Epithelial cell of esophagus (primary cell): ENCODE measurements at regions not wholly inside any gene's neighbourhood (a gene's known extent, or its start where the extent isn't known, plus 50 kb on each side); places are given as distances from the start of the nearest gene placed in this dataset.

Experiments used
- DNase-seq: peaks from one replicate; pipeline ENCODE4 v3.0.0; 2010; ENCODE audit warnings: low read depth
- H3K4me3 ChIP-seq: 2 replicates; pipeline ENCODE4 v1.5.1; 2011; ENCODE audit warnings: mild to moderate bottlenecking, low read length, control low read depth
- TF ChIP-seq, protein P1 (sequence below): IDR thresholded peaks from 2 replicates; pipeline ENCODE4 v1.5.1; 2011; ENCODE audit warnings: low read depth, mild to moderate bottlenecking, low read length, control low read depth, inconsistent platforms; ENCODE audit not compliant: insufficient read depth; ENCODE audit errors: missing control alignments

DNA sequence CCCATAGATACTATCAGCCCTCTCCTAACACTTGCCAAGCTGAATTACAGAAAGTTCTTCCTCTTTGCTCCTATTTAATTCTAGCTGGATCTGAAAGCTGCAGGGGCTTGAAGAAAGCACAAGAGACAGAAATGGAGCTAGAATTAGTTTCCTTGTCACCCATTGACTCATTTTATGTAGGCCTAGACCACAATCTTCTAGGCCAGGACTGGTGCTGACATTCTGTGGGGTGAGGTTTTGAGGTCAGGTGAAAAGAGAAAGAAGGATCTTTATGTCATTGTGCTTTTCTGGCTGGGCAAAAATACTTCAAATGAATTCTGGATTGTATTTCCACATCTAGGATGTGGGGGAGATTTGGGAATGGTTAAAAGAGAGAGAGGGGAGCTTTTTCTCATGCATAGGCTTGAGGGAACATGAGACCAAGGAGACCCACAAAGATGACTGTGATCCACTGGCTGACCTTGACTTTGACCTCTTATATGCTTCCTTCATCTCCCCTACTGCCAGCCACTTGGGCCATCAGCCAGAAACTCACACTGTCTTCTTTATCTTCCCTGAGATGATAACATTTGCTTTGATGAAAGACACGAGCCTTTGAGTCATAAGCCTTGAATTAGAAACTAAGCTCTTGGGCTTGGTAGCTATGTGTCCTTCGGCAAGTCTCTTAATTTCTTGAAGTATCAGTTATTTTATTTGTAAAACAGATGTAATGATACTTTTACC is 274.9 kb upstream of the CADM1 start:
- TF ChIP-seq, protein P1, sequence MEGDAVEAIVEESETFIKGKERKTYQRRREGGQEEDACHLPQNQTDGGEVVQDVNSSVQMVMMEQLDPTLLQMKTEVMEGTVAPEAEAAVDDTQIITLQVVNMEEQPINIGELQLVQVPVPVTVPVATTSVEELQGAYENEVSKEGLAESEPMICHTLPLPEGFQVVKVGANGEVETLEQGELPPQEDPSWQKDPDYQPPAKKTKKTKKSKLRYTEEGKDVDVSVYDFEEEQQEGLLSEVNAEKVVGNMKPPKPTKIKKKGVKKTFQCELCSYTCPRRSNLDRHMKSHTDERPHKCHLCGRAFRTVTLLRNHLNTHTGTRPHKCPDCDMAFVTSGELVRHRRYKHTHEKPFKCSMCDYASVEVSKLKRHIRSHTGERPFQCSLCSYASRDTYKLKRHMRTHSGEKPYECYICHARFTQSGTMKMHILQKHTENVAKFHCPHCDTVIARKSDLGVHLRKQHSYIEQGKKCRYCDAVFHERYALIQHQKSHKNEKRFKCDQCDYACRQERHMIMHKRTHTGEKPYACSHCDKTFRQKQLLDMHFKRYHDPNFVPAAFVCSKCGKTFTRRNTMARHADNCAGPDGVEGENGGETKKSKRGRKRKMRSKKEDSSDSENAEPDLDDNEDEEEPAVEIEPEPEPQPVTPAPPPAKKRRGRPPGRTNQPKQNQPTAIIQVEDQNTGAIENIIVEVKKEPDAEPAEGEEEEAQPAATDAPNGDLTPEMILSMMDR, result no peak

DNA sequence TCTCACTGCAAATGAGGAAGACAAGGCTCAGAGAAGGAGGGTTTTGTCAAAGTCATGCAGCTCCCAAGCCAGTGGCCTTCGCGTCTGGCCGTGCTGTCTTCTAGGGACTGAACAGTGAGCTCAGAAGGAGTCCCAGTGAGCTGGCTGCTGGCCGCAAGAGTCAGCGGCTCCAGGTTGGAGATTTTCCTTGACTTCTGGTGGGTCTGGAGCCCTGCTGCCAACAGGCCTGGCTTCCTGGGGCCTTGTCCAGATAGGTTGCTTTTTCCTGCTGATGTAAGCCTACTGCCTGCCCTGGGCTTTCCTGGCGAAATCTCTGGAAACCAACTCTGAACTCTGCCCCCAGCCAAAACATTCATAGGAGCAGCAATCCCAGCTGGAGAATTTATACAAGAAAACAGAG is 272.7 kb upstream of the CADM1 start:
- TF ChIP-seq, protein P1, result no peak
- no peak for DNase-seq
- no peak overlapping the region for H3K4me3 ChIP-seq

More for the DNA sequence above, 274.9 kb upstream of the CADM1 start:
- no peak overlapping the region for H3K4me3 ChIP-seq
- no peak for DNase-seq

DNA sequence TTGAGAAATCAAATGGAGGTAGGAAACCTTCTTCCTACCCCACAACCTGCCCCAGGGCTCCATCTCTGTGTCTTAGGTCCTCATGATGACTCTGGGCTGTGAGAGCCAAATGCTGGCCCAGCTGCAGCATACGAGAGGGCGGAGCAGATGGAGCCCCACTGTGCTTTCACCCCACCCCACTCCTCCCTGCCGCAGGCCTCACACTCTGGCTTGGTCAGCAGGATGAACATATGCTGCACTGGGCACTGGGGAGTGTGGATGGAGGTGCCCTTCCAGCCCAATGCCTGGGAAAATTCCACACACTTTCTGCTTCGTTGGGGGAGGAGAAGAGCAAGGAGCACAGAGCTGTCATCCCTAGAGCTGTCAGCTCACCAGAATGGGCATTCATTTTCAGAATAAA is 271.6 kb upstream of the CADM1 start:
- no peak for DNase-seq
- no peak overlapping the region for H3K4me3 ChIP-seq
- TF ChIP-seq, protein P1, result no peak

DNA sequence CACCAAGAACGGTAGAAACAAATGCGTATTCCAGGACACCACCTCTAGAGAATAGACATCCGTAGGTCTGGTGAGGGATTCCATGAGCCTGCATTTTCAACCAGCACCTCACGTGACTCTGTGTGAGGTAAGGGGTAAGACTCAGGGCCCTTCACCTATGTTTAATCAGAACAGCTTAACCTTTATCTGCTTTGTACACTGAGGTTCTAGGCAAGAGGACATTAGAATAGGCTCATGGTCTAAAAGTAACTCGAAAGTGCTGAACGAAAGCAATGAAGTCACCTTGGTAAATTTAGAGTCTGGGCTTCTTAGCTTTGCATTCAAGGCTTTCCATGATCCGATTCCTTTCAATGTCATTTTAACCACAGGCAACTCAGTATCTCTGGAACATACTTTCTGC is 270.5 kb upstream of the CADM1 start:
- no peak overlapping the region for H3K4me3 ChIP-seq
- no peak for DNase-seq
- TF ChIP-seq, protein P1, result no peak

DNA sequence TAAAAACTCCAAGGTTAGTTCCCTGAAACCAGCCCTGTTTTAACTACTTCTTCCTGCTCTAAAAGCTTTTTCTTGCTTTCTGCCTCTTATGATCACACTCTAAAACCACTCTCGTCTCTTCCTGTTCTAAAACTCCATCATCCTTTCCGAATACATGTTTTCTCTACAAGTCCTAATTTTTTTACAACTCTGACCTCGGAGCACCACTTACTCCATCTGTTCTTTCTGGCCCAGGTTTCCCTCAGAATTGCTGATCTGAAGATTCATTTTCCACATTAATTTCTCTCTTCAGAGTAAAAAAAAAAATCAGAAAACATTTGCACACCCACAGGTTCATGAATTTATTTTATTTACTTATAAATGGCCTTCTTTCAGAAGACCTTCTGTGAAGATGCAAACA is 265.7 kb upstream of the CADM1 start:
- no peak for DNase-seq
- H3K4me3 ChIP-seq, result no peak overlapping the region
- TF ChIP-seq, protein P1, result no peak

DNA sequence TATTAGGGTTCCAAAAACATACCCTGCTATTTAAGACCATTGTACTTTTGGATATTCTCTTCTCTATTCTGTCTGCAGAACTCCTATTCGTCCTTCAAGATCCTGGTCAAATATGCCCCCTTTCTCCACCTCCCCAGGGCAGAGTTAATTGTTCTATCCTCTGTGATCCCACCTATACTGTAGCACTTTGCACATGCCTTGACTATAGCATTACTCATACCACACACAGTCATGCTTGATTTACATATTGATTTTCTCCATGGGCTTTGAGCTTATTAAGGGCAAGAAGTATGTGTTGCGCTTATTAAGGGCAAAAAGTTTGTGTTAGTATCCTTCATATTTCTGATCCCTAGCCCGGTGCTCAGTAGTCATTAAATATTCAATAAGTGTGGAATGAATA is 263.7 kb upstream of the CADM1 start:
- no peak for DNase-seq
- H3K4me3 ChIP-seq, result no peak overlapping the region
- TF ChIP-seq, protein P1, result no peak
